ENCODE measurements at regions not wholly inside any gene's neighbourhood (a gene's known extent, or its start where the extent isn't known, plus 50 kb on each side); places are given as distances from the start of the nearest gene placed in this dataset.

- TF ChIP-seq CTCF (IDR thresholded peaks at IDR 0.05) (no peak), POLR2A (IDR thresholded peaks at IDR 0.05) (no peak)
Observed at GRCh38 chr18:57954935-57955334, 89.1 kb upstream of the NEDD4L start.
